ENCODE measurements at regions not wholly inside any gene's neighbourhood (a gene's known extent, or its start where the extent isn't known, plus 50 kb on each side); places are given as distances from the start of the nearest gene placed in this dataset.

DNA sequence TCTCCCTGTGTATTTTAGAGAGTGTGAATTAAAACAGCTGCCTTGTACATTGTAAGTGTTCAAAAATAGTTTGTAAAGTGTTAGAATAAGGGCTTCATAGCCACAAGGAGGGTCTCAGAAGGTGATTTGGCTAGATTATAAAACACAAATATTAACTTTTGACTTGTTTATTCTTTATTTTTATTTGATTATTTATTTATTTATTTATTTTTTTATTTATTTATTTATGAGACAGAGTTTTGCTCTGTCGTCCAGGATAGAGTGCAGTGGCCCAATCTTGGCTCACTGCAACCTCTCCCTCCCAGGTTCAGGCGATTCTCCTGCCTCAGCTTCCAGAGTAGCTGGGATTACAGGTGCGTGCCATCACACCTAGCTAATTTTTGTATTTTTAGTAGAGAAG, 111.5 kb upstream of the RBFOX1 start:
- DNase-seq (ENCODE audit: low spot score): no peak
- H3K36me3 Mint-ChIP-seq (ENCODE audit: low read depth): no peaks in the 10 kb centered on the region
- H3K4me1 Mint-ChIP-seq (ENCODE audit: low read depth): no peaks in the 10 kb centered on the region
- H3K27me3 Mint-ChIP-seq (ENCODE audit: low read depth): no peaks in the 10 kb centered on the region
- peaks cover 66% of the 10 kb centered on the region for H3K9me3 Mint-ChIP-seq
- no peak overlapping the region for H3K4me3 Mint-ChIP-seq
- H3K27ac Mint-ChIP-seq: no peak overlapping the region

DNA sequence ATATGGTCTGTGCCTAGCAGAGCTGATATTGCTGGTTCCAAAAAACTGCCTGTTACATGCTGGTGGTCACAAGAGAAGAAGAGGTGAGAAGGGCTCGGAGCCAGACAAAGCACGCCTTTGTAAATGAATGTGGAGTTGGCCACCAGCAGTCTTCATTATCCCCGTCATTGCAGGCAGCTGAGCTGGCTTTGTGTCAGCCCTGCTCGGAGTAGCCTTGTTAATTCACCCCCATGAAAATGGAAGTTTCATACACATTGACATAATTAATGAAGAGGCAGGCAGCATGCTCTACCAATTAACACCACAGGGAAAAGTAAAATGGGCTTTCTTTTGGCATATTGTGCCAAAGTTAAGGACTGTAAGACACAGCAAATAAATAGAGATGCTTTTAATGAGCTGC, 113.7 kb upstream of the RBFOX1 start:
- Mint-ChIP-seq H3K4me1 (ENCODE audit: low read depth) (no peaks in the 10 kb centered on the region), H3K27ac (no peak overlapping the region), H3K27me3 (ENCODE audit: low read depth) (no peaks in the 10 kb centered on the region), H3K4me3 (no peak overlapping the region), H3K9me3 (peaks cover 79% of the 10 kb centered on the region), H3K36me3 (ENCODE audit: low read depth) (no peaks in the 10 kb centered on the region)
- no peak for DNase-seq (ENCODE audit: low spot score)

GRCh38 chr16:7217797-7218196, 114.8 kb upstream of the RBFOX1 start:
- Mint-ChIP-seq H3K27me3 (ENCODE audit: low read depth) (no peaks in the 10 kb centered on the region), H3K9me3 (peaks cover 74% of the 10 kb centered on the region), H3K27ac (no peak overlapping the region), H3K36me3 (ENCODE audit: low read depth) (no peaks in the 10 kb centered on the region), H3K4me1 (ENCODE audit: low read depth) (no peaks in the 10 kb centered on the region), H3K4me3 (no peak overlapping the region)
- DNase-seq (ENCODE audit: low spot score): no peak

- Mint-ChIP-seq H3K36me3 (ENCODE audit: low read depth) (no peaks in the 10 kb centered on the region), H3K4me1 (ENCODE audit: low read depth) (no peaks in the 10 kb centered on the region), H3K27ac (no peak overlapping the region), H3K4me3 (no peak overlapping the region), H3K9me3 (peaks cover 68% of the 10 kb centered on the region), H3K27me3 (ENCODE audit: low read depth) (no peaks in the 10 kb centered on the region)
- DNase-seq (ENCODE audit: low spot score): no peak
Measured at GRCh38 chr16:7216719-7217118, 115.9 kb upstream of the RBFOX1 start.

DNA sequence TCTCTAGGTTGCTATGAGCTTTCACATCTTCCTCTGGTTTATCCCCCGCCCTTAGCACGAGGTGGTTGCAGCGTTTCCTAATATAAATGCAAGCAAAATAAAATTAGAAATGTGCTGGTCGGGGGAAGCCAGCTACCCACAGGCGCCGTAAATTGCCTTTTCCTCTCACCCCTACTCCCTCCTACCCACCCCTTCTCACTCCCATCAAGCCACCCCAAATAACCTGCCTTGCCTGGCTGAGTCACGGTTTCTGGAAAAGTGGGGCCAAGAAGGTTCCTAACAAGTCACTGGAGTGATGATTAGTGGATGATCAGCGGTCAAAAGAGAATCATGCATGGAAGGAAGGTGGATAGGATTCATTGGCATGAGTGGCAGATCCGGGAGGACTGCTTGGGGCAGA, 120.9 kb upstream of the RBFOX1 start:
- H3K36me3 Mint-ChIP-seq (ENCODE audit: low read depth): no peaks in the 10 kb centered on the region
- H3K9me3 Mint-ChIP-seq: peaks cover 51% of the 10 kb centered on the region
- H3K27me3 Mint-ChIP-seq (ENCODE audit: low read depth): no peaks in the 10 kb centered on the region
- DNase-seq (ENCODE audit: low spot score): no peak
- H3K4me3 Mint-ChIP-seq: no peak overlapping the region
- H3K4me1 Mint-ChIP-seq (ENCODE audit: low read depth): no peaks in the 10 kb centered on the region
- no peak overlapping the region for H3K27ac Mint-ChIP-seq

DNA sequence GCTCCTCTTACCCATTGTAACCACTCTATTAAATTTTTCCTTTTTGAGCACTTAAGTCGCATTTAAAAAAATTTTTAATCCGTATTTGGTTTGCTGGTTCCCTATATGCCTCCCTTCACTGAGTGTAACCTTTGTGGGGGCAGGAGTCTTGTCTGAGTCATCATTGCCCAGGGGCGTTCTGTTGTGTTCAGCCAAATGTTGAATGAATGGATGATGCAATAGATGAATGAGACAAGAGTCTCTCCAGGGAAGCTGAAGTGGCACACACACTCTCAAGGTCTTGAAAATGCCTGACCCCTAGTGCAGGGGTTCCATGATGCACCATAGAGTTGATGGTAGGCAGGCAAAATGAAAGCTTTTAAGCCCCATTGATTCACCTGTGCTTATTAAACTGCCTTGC, 123.0 kb upstream of the RBFOX1 start:
- no peak for DNase-seq (ENCODE audit: low spot score)
- no peak overlapping the region for H3K27ac Mint-ChIP-seq
- H3K27me3 Mint-ChIP-seq (ENCODE audit: low read depth): no peaks in the 10 kb centered on the region
- no peak overlapping the region for H3K4me3 Mint-ChIP-seq
- H3K4me1 Mint-ChIP-seq (ENCODE audit: low read depth): no peaks in the 10 kb centered on the region
- peaks cover 49% of the 10 kb centered on the region for H3K9me3 Mint-ChIP-seq
- no peaks in the 10 kb centered on the region for H3K36me3 Mint-ChIP-seq (ENCODE audit: low read depth)

GRCh38 chr16:7206469-7206868, 126.2 kb upstream of the RBFOX1 start:
- no peaks in the 10 kb centered on the region for H3K4me1 Mint-ChIP-seq (ENCODE audit: low read depth)
- H3K27me3 Mint-ChIP-seq (ENCODE audit: low read depth): no peaks in the 10 kb centered on the region
- no peak overlapping the region for H3K4me3 Mint-ChIP-seq
- DNase-seq (ENCODE audit: low spot score): no peak
- H3K9me3 Mint-ChIP-seq: peaks cover 43% of the 10 kb centered on the region
- no peaks in the 10 kb centered on the region for H3K36me3 Mint-ChIP-seq (ENCODE audit: low read depth)
- H3K27ac Mint-ChIP-seq: no peak overlapping the region

DNA sequence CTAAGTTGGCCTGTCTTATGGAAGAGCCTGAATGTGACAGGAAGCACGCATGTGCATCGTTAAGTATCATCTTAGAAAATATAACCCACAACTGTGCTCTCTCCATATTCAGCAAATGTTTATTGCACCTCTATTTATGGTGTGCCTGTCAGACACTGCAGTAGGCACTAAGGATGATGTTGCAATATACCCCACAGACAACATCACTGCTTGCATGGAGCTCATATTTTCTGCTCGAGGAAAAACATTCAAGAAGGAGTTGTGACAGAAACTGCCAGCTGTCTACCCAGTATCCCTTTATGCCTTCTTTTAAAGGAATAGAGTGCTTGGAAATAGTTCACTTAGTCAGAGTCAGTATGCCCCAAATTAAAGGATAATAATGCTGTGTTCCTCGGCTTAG, 132.3 kb upstream of the RBFOX1 start:
- peaks cover 53% of the 10 kb centered on the region for H3K9me3 Mint-ChIP-seq
- no peak overlapping the region for H3K27ac Mint-ChIP-seq
- no peaks in the 10 kb centered on the region for H3K27me3 Mint-ChIP-seq (ENCODE audit: low read depth)
- no peak overlapping the region for H3K4me3 Mint-ChIP-seq
- H3K4me1 Mint-ChIP-seq (ENCODE audit: low read depth): no peaks in the 10 kb centered on the region
- H3K36me3 Mint-ChIP-seq (ENCODE audit: low read depth): no peaks in the 10 kb centered on the region
- DNase-seq (ENCODE audit: low spot score): no peak

GRCh38 chr16:7185689-7186088, 147.0 kb upstream of the RBFOX1 start:
- DNase-seq (ENCODE audit: low spot score): no peak

DNA sequence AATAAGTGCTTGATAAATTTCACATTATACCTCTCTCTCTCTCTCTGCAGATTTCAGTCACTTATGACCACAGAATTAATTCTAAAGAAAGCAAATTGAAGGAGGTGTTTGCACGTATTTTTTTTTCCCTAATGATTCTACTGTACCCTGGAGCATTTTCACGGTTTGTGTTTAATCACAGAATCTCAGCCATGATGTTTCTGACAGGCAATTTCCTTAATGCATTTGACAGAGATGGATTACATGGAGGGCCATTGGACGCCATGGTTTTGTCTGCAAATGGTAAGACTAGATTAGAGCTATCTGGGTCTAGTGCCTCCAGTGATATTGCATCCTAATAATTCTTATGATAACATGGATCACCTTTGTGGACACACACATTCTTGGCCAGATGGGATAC, 147.5 kb upstream of the RBFOX1 start:
- Mint-ChIP-seq H3K27me3 (ENCODE audit: low read depth) (no peaks in the 10 kb centered on the region), H3K9me3 (peaks cover 59% of the 10 kb centered on the region), H3K4me1 (ENCODE audit: low read depth) (no peaks in the 10 kb centered on the region), H3K36me3 (ENCODE audit: low read depth) (no peaks in the 10 kb centered on the region), H3K4me3 (no peak overlapping the region), H3K27ac (no peak overlapping the region)
- no peak for DNase-seq (ENCODE audit: low spot score)

More at GRCh38 chr16:7185689-7186088, 147.0 kb upstream of the RBFOX1 start:
- no peaks in the 10 kb centered on the region for H3K36me3 Mint-ChIP-seq (ENCODE audit: low read depth)
- H3K4me1 Mint-ChIP-seq (ENCODE audit: low read depth): no peaks in the 10 kb centered on the region
- no peaks in the 10 kb centered on the region for H3K27me3 Mint-ChIP-seq (ENCODE audit: low read depth)
- H3K27ac Mint-ChIP-seq: no peak overlapping the region
- peaks cover 59% of the 10 kb centered on the region for H3K9me3 Mint-ChIP-seq
- H3K4me3 Mint-ChIP-seq: no peak overlapping the region

GRCh38 chr16:7183768-7184167, 148.9 kb upstream of the RBFOX1 start:
- DNase-seq (ENCODE audit: low spot score): no peak
- Mint-ChIP-seq H3K36me3 (ENCODE audit: low read depth) (no peaks in the 10 kb centered on the region), H3K27me3 (ENCODE audit: low read depth) (no peaks in the 10 kb centered on the region), H3K4me3 (no peak overlapping the region), H3K4me1 (ENCODE audit: low read depth) (no peaks in the 10 kb centered on the region), H3K9me3 (peaks cover 55% of the 10 kb centered on the region), H3K27ac (no peak overlapping the region)

DNA sequence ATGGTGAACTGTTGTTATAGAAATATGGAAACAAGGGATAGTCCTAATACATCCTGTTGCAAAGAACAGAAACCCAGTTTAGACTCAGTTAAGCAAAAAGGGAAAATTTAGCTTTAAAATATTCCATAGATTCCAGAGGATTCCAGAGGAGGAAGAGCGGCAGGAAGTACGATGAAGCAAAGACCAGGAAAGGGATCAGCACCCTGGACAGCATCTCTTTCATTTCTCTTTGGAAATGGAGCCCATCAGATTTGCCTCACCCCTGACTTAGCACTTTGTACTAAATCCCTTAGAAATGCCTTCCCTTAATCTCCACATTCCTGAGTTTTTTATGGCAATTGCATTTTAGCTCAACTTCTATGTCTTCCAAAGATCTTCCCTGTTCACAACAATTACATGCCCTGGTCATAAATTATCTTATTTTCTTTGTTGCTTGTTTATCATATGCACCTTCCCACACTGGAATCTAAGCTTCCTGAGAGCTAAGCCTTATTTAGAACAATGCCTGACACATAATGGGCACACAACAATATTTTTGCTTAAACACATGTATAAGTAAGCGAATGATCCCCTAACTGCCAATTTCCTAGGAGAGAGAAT, 150.0 kb upstream of the RBFOX1 start:
- Mint-ChIP-seq H3K4me1 (ENCODE audit: low read depth) (no peaks in the 10 kb centered on the region), H3K27me3 (ENCODE audit: low read depth) (no peaks in the 10 kb centered on the region), H3K4me3 (no peak overlapping the region), H3K9me3 (peaks cover 56% of the 10 kb centered on the region), H3K27ac (no peak overlapping the region), H3K36me3 (ENCODE audit: low read depth) (no peaks in the 10 kb centered on the region)
- DNase-seq (ENCODE audit: low spot score): no peak

GRCh38 chr16:7177875-7178274, 154.8 kb upstream of the RBFOX1 start:
- no peak for DNase-seq (ENCODE audit: low spot score)
- Mint-ChIP-seq H3K27me3 (ENCODE audit: low read depth) (no peaks in the 10 kb centered on the region), H3K36me3 (ENCODE audit: low read depth) (no peaks in the 10 kb centered on the region), H3K27ac (no peak overlapping the region), H3K9me3 (peaks cover 62% of the 10 kb centered on the region), H3K4me1 (ENCODE audit: low read depth) (no peaks in the 10 kb centered on the region), H3K4me3 (no peak overlapping the region)

- Mint-ChIP-seq H3K4me1 (ENCODE audit: low read depth) (no peaks in the 10 kb centered on the region), H3K4me3 (no peak overlapping the region), H3K9me3 (peaks cover 45% of the 10 kb centered on the region), H3K36me3 (ENCODE audit: low read depth) (no peaks in the 10 kb centered on the region), H3K27me3 (ENCODE audit: low read depth) (no peaks in the 10 kb centered on the region), H3K27ac (no peak overlapping the region)
- DNase-seq (ENCODE audit: low spot score): no peak
Measured at GRCh38 chr16:7171151-7171550, 161.5 kb upstream of the RBFOX1 start.

DNA sequence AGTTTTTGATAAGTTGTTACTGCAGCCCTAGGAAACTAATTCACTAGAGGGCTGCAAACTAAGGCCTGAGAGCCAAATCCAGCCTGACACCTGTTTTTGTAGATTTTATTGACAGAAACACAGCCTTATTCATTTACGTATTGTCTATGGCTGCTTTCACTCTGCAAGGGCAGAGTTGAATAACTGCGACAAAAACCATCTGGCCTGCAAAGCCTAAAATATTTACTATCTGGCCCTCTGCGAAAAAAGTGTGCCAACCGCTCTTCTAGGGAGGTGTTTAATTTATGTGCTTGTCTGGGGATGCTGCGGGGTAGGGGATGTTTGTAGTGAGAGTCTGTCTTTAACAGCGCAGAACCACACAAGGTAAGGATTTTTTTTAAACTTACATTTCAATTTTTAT, 165.0 kb upstream of the RBFOX1 start:
- Mint-ChIP-seq H3K4me1 (ENCODE audit: low read depth) (no peaks in the 10 kb centered on the region), H3K36me3 (ENCODE audit: low read depth) (no peaks in the 10 kb centered on the region), H3K27me3 (ENCODE audit: low read depth) (no peaks in the 10 kb centered on the region), H3K4me3 (no peak overlapping the region), H3K27ac (no peak overlapping the region), H3K9me3 (peaks cover 38% of the 10 kb centered on the region)
- DNase-seq (ENCODE audit: low spot score): no peak

Measured in T-helper 2 cell treated with Interferon-gamma antibody and Interleukin-4, amounts not matched to agents 5 μg/mL and 100 μg/mL, for 36 hours (primary cell).